HepG2 (cell line): ENCODE measurements at regions not wholly inside any gene's neighbourhood (a gene's known extent, or its start where the extent isn't known, plus 50 kb on each side); places are given as distances from the start of the nearest gene placed in this dataset.

Source experiments
- ATAC-seq: fragments of 200-7000 bp; cut with Tn5 transposase; 3 replicates; pipeline ENCODE4 v1.9.1; 2020; ENCODE audit warnings: mild to moderate bottlenecking, moderate library complexity
- BruUV-seq: library from RNA; stranded (reverse); fragments of 400-500 nt; replicated peaks from 2 replicates; lab custom pipeline; 2021; lab: Mats Ljungman, UMichigan
- CTCF ChIA-PET: fragments of 300-600 bp; formaldehyde crosslinking; extraction: SDS; loops from one replicate; lab custom pipeline; 2021; ENCODE audit warnings: low total read pairs, inconsistent platforms, low intra/inter-chr PET ratio; lab: Yijun Ruan, JAX
- POLR2A ChIA-PET: fragments of 350-600 bp; sonication (Branson Sonifier 250); formaldehyde crosslinking; loops from one replicate; lab custom pipeline; 2020; ENCODE audit warnings: antibody characterized with exemption, inconsistent platforms; lab: Yijun Ruan, JAX
- DNase-seq: peaks from one replicate; pipeline ENCODE4 v3.0.0-alpha.2; 2015; ENCODE audit warnings: low spot score
- FAIRE-seq: peaks from 3 replicates; lab custom pipeline; 2011; peaks lifted over from hg19 to GRCh38; lab: Jason Lieb, UNC
- H2AFZ ChIP-seq: one replicate; pipeline ENCODE4 v1.6.1; 2011; ENCODE audit warnings: low read length, inconsistent platforms
- H3K27ac ChIP-seq: fragments of 300-600 bp; 3 replicates; pipeline ENCODE4 v1.8.0; 2011; ENCODE audit warnings: mixed run types, mild to moderate bottlenecking, mixed read lengths, low read length, inconsistent platforms; ENCODE audit not compliant: insufficient read depth; ENCODE audit errors: extremely low read length
- H3K27me3 ChIP-seq, 2 experiments: fragments of 200-600 bp in 1 of 2; 2 replicates in 1 of 2; 3 replicates in 1 of 2; pipeline versions ENCODE4 v1.6.0 to v1.8.0; 2011; ENCODE audit warnings: low read length in 2 of 2, mild to moderate bottlenecking in 2 of 2, moderate library complexity in 2 of 2, inconsistent platforms in 1 of 2; ENCODE audit not compliant: insufficient read depth in 2 of 2, control insufficient read depth in 1 of 2
- H3K36me3 ChIP-seq, 2 experiments: fragments of 200-600 bp in 1 of 2; replicated peaks in 1 of 2; 2 replicates in 1 of 2; 3 replicates in 1 of 2; pipeline versions ENCODE4 v1.5.1 to v1.8.0; 2011; ENCODE audit warnings: low read length in 2 of 2, inconsistent platforms in 1 of 2; ENCODE audit not compliant: insufficient read depth in 2 of 2, control insufficient read depth in 1 of 2
- H3K4me1 ChIP-seq: 2 replicates; pipeline ENCODE4 v1.5.1; 2012; ENCODE audit warnings: low read length, inconsistent platforms; ENCODE audit not compliant: insufficient read depth
- H3K4me2 ChIP-seq: 2 replicates; pipeline ENCODE4 v1.6.0; 2011; ENCODE audit warnings: low read depth, low read length, inconsistent platforms
- H3K4me3 ChIP-seq, 3 experiments: fragments of 200-600 bp in 1 of 3; sonication (generic), shearing (Covaris generic) in 1 of 3; replicated peaks in 1 of 3; 2 replicates each; pipeline ENCODE4 v1.5.1; 2011 to 2016; ENCODE audit warnings: low read length in 3 of 3, inconsistent platforms in 2 of 3, low read depth in 2 of 3, mild to moderate bottlenecking in 2 of 3, control low read depth in 1 of 3, mixed read lengths in 1 of 3; ENCODE audit not compliant: insufficient read depth in 1 of 3
- H3K79me2 ChIP-seq: one replicate; pipeline ENCODE4 v1.6.1; 2011; ENCODE audit warnings: low read length, inconsistent platforms; ENCODE audit not compliant: insufficient read depth
- H3K9ac ChIP-seq: 2 replicates; pipeline ENCODE4 v1.6.0; 2011; ENCODE audit warnings: mild to moderate bottlenecking, low read depth, low read length, inconsistent platforms; ENCODE audit not compliant: insufficient read depth
- H3K9me3 ChIP-seq: 2 replicates; pipeline ENCODE4 v1.5.1; 2012; ENCODE audit warnings: mild to moderate bottlenecking, low read length
- H4K20me1 ChIP-seq: 2 replicates; pipeline ENCODE4 v1.6.0; 2011; ENCODE audit warnings: inconsistent platforms, mild to moderate bottlenecking, low read length, moderate library complexity; ENCODE audit not compliant: insufficient read depth
- DZIP1 ChIP-seq: sonication (generic); formaldehyde crosslinking; IDR thresholded peaks from 2 replicates; pipeline ENCODE4 v1.5.0; 2020; ENCODE audit warnings: mild to moderate bottlenecking, missing genetic modification reagents
- GTF3A ChIP-seq: sonication (generic); formaldehyde crosslinking; conservative IDR thresholded peaks from 2 replicates; pipeline ENCODE4 v1.4.0; 2020; ENCODE audit warnings: mild to moderate bottlenecking, missing genetic modification reagents
- IKZF4 ChIP-seq: sonication (generic); formaldehyde crosslinking; IDR thresholded peaks from 2 replicates; pipeline ENCODE4 v1.5.1; 2020; ENCODE audit warnings: borderline replicate concordance, mild to moderate bottlenecking, low read depth, missing genetic modification reagents; ENCODE audit errors: not compliant biosample characterization
- MTF2 ChIP-seq: sonication (generic); formaldehyde crosslinking; IDR thresholded peaks from 2 replicates; pipeline ENCODE4 v1.5.0; 2020; ENCODE audit warnings: missing genetic modification reagents, borderline replicate concordance
- NFYC ChIP-seq: IDR thresholded peaks from 2 replicates; pipeline ENCODE4 v1.6.1; 2016; ENCODE audit warnings: missing genetic modification reagents, missing compliant biosample characterization
- SMYD3 ChIP-seq: sonication (generic); formaldehyde crosslinking; IDR thresholded peaks from 2 replicates; pipeline ENCODE4 v1.8.1; 2023; ENCODE audit warnings: mild to moderate bottlenecking, missing genetic modification reagents
- SRSF1 ChIP-seq: fragments of 200-400 bp; formaldehyde crosslinking; optimal IDR thresholded peaks from 2 replicates; pipeline ENCODE3; 2017; ENCODE audit warnings: mild to moderate bottlenecking, low read depth, low read length, moderate library complexity
- U2AF2 ChIP-seq: fragments of 200-400 bp; formaldehyde crosslinking; IDR thresholded peaks from 2 replicates; pipeline ENCODE4 v1.6.1; 2017; ENCODE audit warnings: low read depth, mild to moderate bottlenecking, low read length
- ZNF180 ChIP-seq: sonication (generic); formaldehyde crosslinking; IDR thresholded peaks from 2 replicates; pipeline ENCODE4 v1.4.0; 2020; ENCODE audit warnings: low read depth, missing genetic modification reagents, borderline replicate concordance
- ZNF251 ChIP-seq: sonication (generic); formaldehyde crosslinking; IDR thresholded peaks from 2 replicates; pipeline ENCODE4 v1.9.0; 2021; ENCODE audit warnings: mild to moderate bottlenecking, missing genetic modification reagents
- ZNF256 ChIP-seq: sonication (generic); formaldehyde crosslinking; conservative IDR thresholded peaks from 2 replicates; pipeline ENCODE4 v1.4.0; 2020; ENCODE audit warnings: missing genetic modification reagents
- ZNF343 ChIP-seq: sonication (generic); formaldehyde crosslinking; IDR thresholded peaks from 2 replicates; pipeline ENCODE4 v1.4.0; 2020; ENCODE audit warnings: mild to moderate bottlenecking, missing genetic modification reagents
- ZNF350 ChIP-seq: sonication (generic); formaldehyde crosslinking; IDR thresholded peaks from 2 replicates; pipeline ENCODE4 v1.4.0; 2020; ENCODE audit warnings: mild to moderate bottlenecking, low read depth, missing genetic modification reagents, borderline replicate concordance
- ZNF512B ChIP-seq: sonication (generic); formaldehyde crosslinking; IDR thresholded peaks from 2 replicates; pipeline ENCODE4 v1.5.1; 2020; ENCODE audit warnings: missing genetic modification reagents, mild to moderate bottlenecking, borderline replicate concordance
- ZNF563 ChIP-seq: sonication (generic); formaldehyde crosslinking; IDR thresholded peaks from 2 replicates; pipeline ENCODE4 v1.8.0; 2022; ENCODE audit warnings: mild to moderate bottlenecking, moderate library complexity, missing genetic modification reagents
- ZNF609 ChIP-seq: sonication (generic); formaldehyde crosslinking; IDR thresholded peaks from 2 replicates; pipeline ENCODE4 v1.4.0; 2020; ENCODE audit warnings: mild to moderate bottlenecking, missing genetic modification reagents, borderline replicate concordance
- WGBS: methylation state at CpG from one replicate; pipeline ENCODE4 v1.1.6; 2017; ENCODE audit warnings: low lambda C conversion rate; 5-methylcytosine and 5-hydroxymethylcytosine counted together
- in situ Hi-C: cut with HindIII; loops from 2 replicates; pipeline ENCODE4 v1.10.0; 2017; ENCODE audit warnings: low pct_unique_long_range_greater_than_20kb; ENCODE audit not compliant: extremely low pct_ligation_motif_present
- intact Hi-C: fragments of 100-400 bp; cut with micrococcal nuclease; formaldehyde crosslinking; loops from one replicate; pipeline ENCODE4 v1.10.0; 2022; ENCODE audit not compliant: unreplicated experiment

DNA sequence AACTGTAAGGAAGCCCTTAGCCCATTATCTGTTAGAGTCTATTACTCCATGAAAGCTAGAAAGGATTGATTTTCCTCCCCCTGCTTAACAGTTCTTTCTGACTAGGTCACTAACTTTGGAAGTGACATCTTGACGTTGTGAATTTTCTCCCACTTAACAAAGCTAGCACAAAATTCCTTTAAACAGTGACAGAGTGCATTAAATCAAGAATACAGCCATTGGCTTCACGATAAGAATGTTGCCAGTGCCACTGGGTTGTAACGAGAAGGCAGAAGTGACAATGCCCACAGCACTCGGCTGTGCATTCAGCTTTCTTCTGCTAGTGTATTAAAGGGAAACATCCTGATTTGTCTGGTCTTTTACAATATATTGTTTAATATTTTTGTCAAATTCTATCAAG, 182.7 kb upstream of the DTNBP1 start:
- H4K20me1 ChIP-seq: no peaks in the 10 kb centered on the region
- no peak overlapping the region for H3K27ac ChIP-seq
- in situ Hi-C loops: no loop called here
- ChIA-PET CTCF (no interaction called here), POLR2A (no interaction called here)
- no peaks in the 10 kb centered on the region for H3K4me1 ChIP-seq
- no peak for FAIRE-seq
- H3K4me3 ChIP-seq: no peak overlapping the region
- 6% methylated on average over 4 of the region's 4 CpGs for WGBS
- H3K4me2 ChIP-seq: no peak overlapping the region
- DNase-seq: no peak
- no peaks in the 10 kb centered on the region for H3K36me3 ChIP-seq
- H3K27me3 ChIP-seq: peaks cover 3% of the 10 kb centered on the region in 2 experiments; a peak in 2 of 5 replicates
- no peaks in the 10 kb centered on the region for H3K79me2 ChIP-seq
- no TSS peak for BruUV-seq
- no peaks in the 10 kb centered on the region for H3K9me3 ChIP-seq
- no peak for ATAC-seq
- no peak overlapping the region for H2AFZ ChIP-seq
- intact Hi-C loops: no loop called here
- H3K9ac ChIP-seq: no peak overlapping the region
- TF ChIP-seq ZNF256 (no peak), GTF3A (no peak), ZNF251 (CRISPR knock-in tag) (no peak), IKZF4 (CRISPR knock-in tag) (no peak), ZNF350 (CRISPR knock-in tag) (no peak), MTF2 (CRISPR knock-in tag) (no peak), SMYD3 (CRISPR knock-in tag) (no peak), ZNF180 (CRISPR knock-in tag) (no peak), DZIP1 (CRISPR knock-in tag) (no peak), NFYC (CRISPR knock-in tag) (no peak), ZNF563 (CRISPR knock-in tag) (no peak), ZNF343 (CRISPR knock-in tag) (no peak), ZNF609 (no peak), U2AF2 (no peak), ZNF512B (CRISPR knock-in tag) (no peak), SRSF1 (no peak)
